ENCODE measurements at regions not wholly inside any gene's neighbourhood (a gene's known extent, or its start where the extent isn't known, plus 50 kb on each side); places are given as distances from the start of the nearest gene placed in this dataset.
"Not testable (repeated sequence)": the region's sequence is repeated elsewhere in the genome, so short reads cannot be mapped to it uniquely, and the experiment has no call there.

- no peak for DNase-seq
Observed at GRCh38 chr22:48782326-48782725, 1045.3 kb downstream of the BRD1 start.

DNA sequence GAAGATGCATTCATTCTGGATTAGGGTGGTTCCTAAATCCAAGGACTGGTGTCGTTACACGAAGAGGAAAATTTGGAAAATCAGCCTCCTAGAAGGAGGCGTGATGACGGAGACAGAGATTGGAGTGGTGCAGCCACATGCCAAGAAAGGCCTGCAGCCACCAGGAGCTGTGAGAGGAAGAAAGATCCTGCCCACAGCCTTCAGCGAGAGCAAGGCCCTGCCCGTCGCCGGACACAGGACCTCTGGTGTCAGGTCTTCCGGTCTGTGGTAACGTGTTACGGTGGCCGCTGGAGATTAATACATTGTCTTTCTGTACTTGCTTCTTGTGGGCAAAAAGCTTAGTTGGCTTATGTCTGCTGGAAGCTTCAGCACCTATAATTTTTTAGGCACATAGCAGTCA is 1045.8 kb downstream of the BRD1 start:
- peak; percentile 38 for DNase-seq

DNA sequence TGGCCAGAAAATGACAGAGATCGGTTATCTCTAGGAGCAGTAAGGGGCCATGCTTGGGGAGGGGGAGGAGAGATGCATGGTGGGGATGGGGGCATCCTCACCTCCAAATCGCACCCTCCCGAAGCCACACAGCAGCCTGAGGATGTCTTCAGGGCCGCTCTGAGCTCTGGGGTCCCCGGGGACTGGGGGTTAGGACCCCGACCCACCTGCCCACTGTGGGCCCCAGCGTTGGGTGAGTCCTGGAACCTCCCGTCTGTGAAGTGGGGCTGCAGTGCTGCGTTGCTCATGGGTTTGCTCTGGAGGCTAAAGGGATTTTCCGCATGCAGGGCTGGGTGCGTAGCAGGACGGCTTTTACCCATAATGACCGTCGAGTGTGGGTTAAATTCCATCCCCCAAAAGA is 1046.3 kb downstream of the BRD1 start:
- DNase-seq, result no peak

DNA sequence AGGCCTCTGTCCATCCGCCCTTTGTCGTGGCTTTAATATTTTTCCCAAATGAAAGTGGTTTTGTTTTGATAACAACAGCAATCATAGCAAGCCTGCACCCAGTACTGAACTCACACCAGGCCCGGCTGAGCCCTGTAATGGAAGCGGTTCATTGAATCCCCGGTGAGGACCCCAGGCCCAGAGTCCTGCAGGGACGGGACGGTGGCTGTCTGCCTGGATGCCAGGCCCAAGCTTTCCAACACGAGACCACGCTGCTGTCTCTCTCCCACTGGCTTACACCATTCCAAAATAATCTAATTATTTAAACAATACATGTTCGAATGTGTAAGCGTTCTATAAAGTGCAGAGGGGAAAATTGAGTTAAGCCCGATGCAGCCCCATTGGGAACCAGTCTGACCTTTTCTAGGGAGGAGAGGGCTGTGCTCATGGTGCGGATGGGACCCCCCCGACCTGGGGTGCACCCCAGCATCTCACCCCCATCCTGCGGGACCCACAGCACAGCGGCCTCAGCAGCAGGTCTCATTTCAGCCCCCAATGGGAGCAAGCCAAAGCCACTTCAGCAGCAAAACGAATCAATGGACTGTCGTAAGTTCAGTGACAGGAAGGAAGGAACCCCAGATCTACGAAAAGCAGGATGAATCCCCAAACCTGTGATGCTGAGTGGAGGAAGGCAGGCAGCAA is 1046.9 kb downstream of the BRD1 start:
- DNase-seq, result peak; percentile 51

DNA sequence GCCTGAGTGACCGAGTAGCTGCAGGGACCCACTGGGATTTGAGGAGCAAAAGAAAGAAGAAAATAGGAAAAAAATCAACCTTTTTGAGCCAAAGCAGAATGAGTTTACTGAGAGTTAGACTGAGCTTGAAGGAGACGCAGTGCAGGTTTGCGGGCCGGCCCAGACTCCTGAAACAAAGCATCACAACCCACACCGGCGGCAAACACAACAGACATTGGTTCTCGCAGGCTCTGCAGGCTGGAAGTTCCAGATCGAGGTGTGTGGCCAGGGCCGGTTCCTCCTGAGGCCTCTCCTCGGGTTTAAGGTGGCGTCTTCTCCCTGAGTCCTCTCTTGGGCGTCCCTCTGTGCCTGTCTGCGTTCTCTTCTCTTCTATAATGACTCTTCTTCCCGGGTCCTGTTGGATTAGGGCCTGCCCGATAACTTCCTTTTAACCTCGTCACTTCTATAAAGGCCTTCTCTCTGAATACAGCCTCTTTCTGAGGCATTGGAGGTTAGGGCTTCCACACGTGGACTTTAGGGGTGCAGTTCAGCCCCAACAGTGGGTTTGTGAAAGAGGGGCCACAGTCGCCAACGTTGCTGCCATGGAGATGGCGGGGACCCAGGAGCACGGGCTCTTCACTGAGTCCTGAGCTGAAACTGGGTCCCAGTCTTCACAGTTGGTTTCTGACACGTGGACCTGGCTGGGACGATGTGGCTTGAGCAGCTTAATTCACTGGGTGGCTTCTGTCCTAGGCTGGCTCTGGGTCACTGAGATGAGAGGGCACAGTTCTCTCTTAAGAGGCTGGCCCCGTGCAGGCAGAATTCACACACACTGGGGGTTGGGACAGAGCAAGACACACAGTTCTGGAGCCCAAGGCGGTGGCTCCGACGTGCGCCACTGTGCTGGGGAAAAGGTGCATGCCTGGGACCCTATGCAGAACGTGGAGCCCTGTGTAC is 1047.7 kb downstream of the BRD1 start:
- DNase-seq, result peak; percentile 31

DNA sequence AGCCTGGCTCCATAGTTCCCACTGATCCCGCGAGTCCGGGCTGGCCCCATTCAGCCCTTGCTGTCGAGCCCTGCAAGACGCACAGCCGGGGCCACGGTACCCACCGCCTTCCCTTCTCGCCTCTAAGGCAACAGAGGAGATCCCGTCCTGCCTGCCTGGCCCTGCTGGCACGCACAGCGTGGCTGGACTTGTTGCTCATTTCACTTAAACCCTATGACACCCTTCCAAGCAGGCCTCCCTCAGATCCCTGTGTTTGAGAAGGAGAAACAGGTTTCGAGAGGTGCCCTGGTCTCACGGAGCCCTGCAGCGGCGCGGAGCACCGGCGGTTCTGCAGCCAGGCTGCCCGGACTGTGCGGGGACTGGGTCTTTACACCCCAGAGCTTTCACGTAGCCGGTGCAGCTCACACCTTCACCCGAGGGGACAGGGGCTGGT is 1048.4 kb downstream of the BRD1 start:
- DNase-seq, result peak; percentile 36

DNA sequence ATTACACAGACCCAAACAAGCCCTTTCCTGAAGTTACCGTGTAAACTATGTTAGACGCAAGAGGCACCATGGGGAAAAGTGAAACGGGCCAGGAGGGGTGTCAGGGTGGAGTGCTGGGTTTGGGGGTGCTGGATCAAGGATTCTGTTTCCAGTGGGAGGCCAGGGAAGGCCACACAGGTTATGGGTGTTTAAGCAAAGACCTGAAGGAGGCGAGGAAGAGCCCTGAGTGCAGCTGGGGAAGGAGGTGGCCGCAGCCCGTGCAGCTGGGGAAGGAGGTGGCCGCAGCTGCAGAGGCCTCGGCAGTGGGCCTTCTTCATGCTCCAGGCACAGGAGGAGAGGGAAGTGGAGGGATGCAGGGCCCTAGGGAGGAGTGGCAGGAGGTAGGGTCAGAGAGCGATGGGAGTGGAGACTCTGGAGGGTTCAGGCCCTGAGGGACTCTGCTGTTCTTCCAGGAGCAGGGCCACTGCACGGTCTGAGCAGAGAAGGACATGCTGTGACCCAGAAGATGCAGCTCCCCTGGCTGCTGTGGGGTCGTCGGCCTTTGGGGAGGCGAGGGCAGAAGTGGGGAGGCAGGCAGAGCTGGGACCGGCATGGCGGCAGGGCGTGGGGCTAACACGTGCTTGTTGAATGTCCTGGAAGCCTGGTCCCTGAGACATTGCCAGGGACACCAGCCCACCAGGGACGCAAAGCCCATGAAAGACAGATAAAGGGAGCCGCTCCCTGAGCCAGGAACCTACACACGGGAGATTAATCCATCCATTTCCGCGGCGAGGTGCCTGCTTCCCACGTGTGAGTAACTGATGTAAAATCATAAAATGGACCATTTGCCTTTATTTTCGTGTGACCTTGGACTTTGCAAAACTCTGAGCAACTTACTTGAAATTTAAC is 1049.1 kb downstream of the BRD1 start:
- DNase-seq, result peak; percentile 30

- DNase-seq, result peak; percentile 53
Observed at GRCh38 chr22:48772286-48772907, 1055.3 kb downstream of the BRD1 start.

GRCh38 chr22:48765595-48765994 is 1062.1 kb downstream of the BRD1 start:
- DNase-seq, result peak; percentile 49

DNA sequence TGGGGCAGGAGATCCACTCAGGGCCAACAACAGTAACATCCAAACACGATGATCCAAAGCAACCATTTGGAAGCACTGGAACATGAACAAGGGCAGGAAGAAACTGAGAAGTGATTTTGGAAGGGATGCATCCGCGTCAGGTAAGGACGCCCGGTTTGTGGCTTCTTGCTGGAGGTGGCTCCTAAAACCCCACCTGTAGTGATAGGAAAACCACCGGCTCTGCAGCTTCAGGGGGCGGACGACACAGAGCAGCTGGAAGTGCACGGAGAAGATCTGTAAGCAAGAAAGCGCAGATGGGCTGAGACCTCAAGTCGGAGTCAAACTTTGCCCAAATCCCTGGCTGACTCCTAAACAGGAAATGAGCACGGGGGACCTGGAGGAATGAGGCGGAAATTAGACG is 1066.1 kb downstream of the BRD1 start:
- DNase-seq, result no peak

DNA sequence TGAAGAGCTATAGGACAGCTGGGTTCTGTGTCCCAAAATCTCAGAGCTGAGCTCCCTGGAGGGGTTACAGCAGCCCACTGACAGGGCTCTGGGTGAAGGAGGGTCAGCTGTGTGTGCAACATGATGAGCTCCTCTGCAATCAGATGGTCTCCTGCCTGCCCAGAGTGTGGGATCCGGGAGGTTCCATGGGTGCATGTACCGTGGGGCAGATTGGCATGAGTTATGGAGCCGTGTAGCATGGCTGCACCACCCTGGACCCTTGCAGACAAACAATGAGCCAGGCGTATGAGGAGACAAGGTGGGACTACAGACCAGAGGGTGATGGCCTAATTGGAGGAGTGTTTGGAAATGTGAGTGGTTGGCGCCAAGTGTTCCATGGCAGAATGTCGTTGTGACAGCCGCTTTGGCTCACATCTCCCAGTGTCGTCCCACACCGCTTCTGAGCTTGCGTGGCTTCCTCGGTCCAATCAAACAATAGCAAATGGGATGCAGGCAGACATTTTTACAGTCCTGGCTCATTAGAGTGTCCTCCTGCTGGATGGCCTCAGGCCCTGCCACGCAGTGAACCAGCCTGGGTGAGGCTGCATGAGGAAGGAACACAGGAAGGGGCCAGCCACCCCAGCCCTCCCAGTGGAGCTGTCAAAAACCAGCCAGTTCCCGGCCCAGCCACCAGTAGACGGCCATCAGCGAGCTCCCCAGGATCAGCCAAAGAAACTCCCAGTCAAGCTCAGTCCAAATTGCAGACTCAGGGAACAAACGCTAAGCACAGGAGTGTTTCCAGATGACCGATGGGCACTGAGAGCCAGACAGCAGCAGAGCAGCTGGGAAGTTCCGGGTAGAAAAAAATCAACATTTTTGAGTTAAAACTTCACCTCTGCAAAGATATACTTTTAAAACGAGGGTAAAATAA is 1066.9 kb downstream of the BRD1 start:
- peak; percentile 24 for DNase-seq

DNA sequence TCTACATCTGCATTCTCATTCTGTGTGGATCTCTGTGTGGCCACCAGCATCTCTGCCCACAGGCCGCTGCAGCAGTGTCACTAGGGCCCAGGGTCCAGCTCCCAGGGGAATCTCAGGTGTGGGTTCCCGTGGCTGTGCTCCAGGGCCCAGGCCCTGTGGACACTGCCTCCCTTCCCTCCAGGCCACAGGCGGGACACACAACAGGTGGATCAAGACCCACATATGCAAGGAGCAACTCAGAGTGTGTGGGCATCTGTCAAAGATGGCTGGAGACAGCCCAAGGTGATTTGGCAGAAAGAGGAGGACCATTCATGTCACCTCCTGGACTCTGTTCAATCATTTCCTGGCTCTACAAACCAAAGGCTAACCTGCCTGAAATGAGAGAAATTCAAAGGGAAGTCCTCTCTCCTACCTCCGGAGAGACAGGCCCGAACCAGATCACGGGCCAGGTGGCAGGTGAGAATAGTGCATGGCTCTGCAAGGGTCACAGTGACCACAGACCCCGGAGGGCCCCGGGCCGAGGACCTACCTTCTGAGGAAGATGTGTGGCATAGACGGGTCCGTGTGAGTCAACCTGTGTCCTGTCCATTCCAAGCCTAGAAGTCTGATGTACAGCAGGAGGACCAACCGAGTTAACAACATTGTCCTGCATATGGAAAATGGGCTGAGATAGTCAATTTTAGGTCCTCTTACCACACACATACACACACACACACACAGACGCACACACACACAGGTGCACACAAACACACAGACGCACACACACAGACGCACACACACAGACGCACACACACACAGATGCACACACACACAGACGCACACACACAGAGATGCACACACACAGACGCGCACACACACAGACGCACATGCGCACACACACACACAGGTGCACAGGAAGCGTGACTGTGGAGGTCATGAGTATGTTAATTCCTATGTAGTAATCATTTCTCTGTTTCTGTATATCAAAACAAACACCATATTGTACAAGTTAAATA is 1068.5 kb downstream of the BRD1 start:
- peak; percentile 36 for DNase-seq

GRCh38 chr22:48757985-48758561 is 1069.6 kb downstream of the BRD1 start:
- DNase-seq, result peak; percentile 38

- peak; percentile 54 for DNase-seq
Observed at GRCh38 chr22:48757581-48757980, 1070.1 kb downstream of the BRD1 start.

GRCh38 chr22:48757135-48757534 is 1070.5 kb downstream of the BRD1 start:
- DNase-seq, result not testable (repeated sequence)

DNA sequence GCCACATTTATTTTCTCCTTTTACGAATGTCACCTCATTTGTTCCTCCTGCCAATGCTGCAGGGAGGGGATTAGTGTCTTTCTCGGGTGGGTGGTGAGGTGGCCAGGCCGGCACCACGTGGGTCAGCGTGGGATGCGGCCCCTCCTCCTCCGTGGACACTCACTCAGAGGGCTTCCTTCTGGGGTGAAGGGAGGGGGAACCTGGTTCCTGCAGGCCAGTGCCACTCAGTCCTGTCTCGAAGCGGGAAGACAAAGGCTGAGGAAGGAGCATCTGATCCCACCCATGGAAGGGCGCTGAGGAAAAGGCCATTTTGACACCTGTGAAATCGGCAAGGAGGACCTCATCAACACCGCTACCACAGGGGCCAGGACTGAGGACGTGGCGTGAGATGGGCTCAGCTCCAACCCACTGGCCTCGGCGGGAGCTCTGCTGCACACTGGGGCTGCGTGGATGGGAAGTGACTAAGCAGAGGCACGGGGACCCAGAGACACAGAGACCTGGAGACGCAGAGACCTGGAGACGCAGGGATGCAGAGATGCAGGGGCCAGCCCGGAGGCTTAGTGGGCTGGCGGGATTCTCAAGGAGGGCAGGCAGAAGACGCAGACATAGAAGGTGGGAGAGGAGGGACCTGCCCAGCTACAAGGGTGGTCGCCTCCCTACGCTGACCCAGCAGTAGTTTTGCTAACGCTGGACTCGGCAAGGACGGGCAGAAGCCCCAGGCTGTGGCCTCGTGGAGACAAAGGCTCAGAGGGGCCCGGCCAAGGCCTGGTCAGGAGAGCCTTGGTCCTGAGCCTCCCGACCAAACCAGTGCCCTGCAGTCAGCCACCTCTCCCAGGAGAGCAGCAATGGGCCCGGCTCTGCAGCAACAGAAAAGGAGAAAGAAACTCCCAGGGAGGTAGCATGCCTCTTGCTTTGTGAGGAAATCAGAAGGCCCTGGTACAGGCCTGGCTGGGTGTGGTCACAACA is 1071.2 kb downstream of the BRD1 start:
- DNase-seq, result peak; percentile 51

DNA sequence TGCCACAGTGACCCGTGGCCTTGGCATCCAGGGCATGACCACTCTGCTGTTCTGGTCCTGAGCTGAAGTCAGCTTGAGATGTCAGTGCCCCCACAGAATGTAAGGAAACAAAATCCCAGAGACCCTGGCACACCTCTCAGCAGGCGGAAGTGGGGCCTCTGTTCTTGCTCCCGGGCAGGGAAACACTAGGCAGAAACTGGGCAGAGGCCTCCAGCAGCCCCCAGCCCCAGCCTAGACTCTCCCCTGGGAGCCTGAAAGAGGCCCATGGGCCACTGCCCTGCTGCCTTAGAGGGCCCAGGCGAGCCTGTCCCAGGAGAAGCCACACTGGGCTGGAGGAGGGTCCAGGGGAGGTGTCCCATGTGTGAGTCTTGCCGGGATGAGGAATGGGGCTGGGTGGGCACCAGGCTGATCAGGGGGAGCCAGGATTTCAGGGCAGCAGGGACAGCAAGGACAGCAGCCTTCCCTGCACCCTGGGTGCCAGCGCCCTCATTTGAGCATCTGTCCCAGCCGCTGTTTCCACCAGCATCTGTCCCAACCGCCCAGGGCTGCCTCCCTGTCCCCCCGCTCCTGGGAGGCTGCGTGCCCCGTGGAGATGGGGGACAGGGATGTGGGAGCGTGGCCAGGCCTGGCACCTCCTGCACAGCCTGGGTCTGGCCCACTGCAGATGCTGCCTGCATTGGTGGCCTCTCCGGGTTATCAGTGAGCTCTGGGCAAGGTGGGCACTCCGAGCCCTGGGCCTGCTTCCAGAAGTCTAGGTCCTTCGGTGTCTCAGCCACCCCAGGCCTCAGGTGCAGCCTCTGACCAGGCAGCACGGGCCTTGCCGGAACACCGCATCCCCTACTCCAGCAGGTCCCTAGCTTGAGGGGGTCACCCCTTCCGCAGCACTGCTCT is 1072.4 kb downstream of the BRD1 start:
- DNase-seq, result peak; percentile 58
